HepG2 (cell line): ENCODE measurements at regions not wholly inside any gene's neighbourhood (a gene's known extent, or its start where the extent isn't known, plus 50 kb on each side); places are given as distances from the start of the nearest gene placed in this dataset.

Experiments used
- EEA1 ChIP-seq: sonication (generic); formaldehyde crosslinking; IDR thresholded peaks from 2 replicates; pipeline ENCODE4 v1.5.1; 2020; ENCODE audit warnings: mild to moderate bottlenecking, missing genetic modification reagents, borderline replicate concordance
- TMF1 ChIP-seq: sonication (generic); formaldehyde crosslinking; IDR thresholded peaks from 2 replicates; pipeline ENCODE4 v1.8.1; 2022; ENCODE audit warnings: low read depth, missing genetic modification reagents
- ZFP36 ChIP-seq: fragments of 150-350 bp; IDR thresholded peaks from 2 replicates; pipeline ENCODE4 v1.6.1; 2018; ENCODE audit warnings: borderline replicate concordance, low read length, low read depth; ENCODE audit not compliant: partially characterized antibody
- ZNF251 ChIP-seq: sonication (generic); formaldehyde crosslinking; IDR thresholded peaks from 2 replicates; pipeline ENCODE4 v1.9.0; 2021; ENCODE audit warnings: mild to moderate bottlenecking, missing genetic modification reagents
- ZNF549 ChIP-seq: sonication (generic); formaldehyde crosslinking; IDR thresholded peaks from 2 replicates; pipeline ENCODE4 v1.5.0; 2020; ENCODE audit warnings: missing genetic modification reagents
- TF ChIP-seq, protein P1 (sequence below): sonication (generic); formaldehyde crosslinking; IDR thresholded peaks from 2 replicates; pipeline ENCODE4 v1.5.0; 2020; ENCODE audit warnings: mild to moderate bottlenecking, missing genetic modification reagents, moderate library complexity
- TF ChIP-seq, protein P2 (sequence below), 2 experiments: IDR thresholded peaks; 2 replicates each; pipeline ENCODE4 v1.6.1; 2011 to 2012; ENCODE audit warnings: low read length in 2 of 2, borderline replicate concordance in 1 of 2, low read depth in 1 of 2, mild to moderate bottlenecking in 1 of 2, moderate library complexity in 1 of 2

DNA sequence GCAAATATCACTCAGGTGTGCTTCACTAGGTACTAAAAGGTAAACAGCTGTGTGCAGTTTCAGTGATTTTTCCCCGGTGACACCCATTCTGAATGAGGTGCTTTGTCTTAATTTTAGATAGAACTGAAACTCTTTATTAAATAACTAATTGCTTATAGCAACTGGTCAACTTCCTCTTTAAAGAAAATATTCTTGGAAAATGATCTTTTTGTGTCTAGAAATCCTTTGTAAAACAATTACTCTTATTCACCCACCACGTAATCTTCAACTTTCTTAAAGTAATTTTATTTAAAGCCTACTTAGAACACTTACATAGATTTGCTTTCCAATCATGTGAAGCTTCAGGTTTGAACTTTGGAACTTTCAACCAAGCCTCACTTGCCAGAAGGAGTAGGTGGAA lies 57.9 kb upstream of the RMDN2 start:
- TF ChIP-seq, protein P1, sequence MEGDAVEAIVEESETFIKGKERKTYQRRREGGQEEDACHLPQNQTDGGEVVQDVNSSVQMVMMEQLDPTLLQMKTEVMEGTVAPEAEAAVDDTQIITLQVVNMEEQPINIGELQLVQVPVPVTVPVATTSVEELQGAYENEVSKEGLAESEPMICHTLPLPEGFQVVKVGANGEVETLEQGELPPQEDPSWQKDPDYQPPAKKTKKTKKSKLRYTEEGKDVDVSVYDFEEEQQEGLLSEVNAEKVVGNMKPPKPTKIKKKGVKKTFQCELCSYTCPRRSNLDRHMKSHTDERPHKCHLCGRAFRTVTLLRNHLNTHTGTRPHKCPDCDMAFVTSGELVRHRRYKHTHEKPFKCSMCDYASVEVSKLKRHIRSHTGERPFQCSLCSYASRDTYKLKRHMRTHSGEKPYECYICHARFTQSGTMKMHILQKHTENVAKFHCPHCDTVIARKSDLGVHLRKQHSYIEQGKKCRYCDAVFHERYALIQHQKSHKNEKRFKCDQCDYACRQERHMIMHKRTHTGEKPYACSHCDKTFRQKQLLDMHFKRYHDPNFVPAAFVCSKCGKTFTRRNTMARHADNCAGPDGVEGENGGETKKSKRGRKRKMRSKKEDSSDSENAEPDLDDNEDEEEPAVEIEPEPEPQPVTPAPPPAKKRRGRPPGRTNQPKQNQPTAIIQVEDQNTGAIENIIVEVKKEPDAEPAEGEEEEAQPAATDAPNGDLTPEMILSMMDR: no peak
- TF ChIP-seq ZFP36 (no peak), EEA1 (no peak), ZNF549 (no peak), TMF1 (no peak), ZNF251 (no peak)
- TF ChIP-seq, protein P2, sequence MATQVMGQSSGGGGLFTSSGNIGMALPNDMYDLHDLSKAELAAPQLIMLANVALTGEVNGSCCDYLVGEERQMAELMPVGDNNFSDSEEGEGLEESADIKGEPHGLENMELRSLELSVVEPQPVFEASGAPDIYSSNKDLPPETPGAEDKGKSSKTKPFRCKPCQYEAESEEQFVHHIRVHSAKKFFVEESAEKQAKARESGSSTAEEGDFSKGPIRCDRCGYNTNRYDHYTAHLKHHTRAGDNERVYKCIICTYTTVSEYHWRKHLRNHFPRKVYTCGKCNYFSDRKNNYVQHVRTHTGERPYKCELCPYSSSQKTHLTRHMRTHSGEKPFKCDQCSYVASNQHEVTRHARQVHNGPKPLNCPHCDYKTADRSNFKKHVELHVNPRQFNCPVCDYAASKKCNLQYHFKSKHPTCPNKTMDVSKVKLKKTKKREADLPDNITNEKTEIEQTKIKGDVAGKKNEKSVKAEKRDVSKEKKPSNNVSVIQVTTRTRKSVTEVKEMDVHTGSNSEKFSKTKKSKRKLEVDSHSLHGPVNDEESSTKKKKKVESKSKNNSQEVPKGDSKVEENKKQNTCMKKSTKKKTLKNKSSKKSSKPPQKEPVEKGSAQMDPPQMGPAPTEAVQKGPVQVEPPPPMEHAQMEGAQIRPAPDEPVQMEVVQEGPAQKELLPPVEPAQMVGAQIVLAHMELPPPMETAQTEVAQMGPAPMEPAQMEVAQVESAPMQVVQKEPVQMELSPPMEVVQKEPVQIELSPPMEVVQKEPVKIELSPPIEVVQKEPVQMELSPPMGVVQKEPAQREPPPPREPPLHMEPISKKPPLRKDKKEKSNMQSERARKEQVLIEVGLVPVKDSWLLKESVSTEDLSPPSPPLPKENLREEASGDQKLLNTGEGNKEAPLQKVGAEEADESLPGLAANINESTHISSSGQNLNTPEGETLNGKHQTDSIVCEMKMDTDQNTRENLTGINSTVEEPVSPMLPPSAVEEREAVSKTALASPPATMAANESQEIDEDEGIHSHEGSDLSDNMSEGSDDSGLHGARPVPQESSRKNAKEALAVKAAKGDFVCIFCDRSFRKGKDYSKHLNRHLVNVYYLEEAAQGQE (IDR thresholded peaks at IDR 0.05; ENCODE audit: borderline replicate concordance in 1 of 2, low read depth in 1 of 2, low read length in 2 of 2): no peak
